ENCODE measurements at regions not wholly inside any gene's neighbourhood (a gene's known extent, or its start where the extent isn't known, plus 50 kb on each side); places are given as distances from the start of the nearest gene placed in this dataset.
"Not testable (repeated sequence)": the region's sequence is repeated elsewhere in the genome, so short reads cannot be mapped to it uniquely, and the experiment has no call there.

DNA sequence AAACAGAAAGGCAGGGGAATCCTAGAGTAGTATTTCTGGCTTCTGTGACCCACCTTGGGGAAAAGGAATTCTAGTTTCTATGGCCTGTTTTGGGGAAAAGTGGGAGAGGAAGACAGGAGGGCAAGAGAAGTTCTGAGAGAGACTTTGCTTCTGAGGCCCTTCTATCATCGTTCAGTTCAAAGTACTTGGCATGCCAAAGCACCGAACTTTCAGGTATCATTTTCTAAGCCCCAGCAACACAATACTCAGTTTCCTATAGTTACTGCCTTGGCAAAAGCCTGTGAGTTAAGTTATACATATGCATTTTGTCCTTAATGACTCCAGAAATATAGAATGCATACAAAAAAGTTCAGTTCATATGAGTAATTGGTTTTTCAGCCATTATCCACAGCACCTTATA lies 74.1 kb upstream of the CHD2 start:
- no peak for DNase-seq (ENCODE audit: low spot score)

DNA sequence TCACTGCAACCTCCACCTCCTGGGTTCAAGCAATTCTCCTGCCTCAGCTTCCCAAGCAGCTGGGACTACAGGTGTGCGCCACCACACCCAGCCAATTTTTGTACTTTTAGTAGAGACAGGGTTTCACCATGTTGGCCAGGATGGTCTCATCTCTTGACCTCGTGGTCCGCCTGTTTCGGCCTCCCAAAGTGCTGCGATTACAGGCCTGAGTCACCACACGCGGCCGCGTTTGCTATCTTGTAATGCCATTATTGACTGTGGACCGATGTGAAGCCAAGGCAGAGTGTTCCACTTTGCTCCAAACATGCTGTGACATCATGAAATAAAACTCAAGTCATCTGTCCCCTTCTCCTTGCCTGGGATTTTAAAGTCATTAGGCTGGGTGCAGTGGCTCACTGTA lies 72.1 kb upstream of the CHD2 start:
- DNase-seq (ENCODE audit: low spot score), result not testable (repeated sequence)

DNA sequence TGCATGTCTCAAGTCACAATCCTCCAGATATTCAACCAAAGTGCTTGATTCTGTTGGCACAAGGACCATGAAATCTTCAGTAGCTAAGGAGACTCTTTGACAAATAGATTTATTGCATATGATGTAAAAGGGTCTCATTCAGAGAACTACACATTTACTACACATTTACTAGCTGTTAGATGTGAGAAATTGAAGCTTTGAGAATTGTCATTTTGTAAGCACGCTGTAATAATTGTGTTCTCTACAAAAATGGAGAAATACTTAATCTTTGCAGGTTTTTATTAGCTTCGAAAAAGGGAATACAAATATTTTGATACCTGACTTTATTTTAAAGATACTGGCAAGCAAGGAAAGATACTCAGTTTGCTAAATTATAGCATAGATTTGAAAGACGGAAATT lies 70.2 kb upstream of the CHD2 start:
- DNase-seq (ENCODE audit: low spot score), result no peak

DNA sequence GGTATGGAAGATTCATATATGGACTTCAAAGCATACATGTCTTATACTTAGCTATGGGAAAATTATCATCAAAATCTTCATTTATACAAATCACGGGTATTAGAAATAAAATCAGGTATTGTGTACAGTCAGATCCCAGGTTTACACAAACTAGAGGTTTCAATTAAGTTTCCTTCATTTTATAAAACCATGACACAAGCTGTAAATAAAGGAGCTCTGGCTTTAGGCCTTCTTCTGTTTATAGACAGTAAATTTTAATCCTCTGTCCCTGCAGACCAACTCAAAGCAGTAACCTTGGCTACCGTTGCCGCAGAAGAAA lies 68.8 kb upstream of the CHD2 start:
- no peak for DNase-seq (ENCODE audit: low spot score)

DNA sequence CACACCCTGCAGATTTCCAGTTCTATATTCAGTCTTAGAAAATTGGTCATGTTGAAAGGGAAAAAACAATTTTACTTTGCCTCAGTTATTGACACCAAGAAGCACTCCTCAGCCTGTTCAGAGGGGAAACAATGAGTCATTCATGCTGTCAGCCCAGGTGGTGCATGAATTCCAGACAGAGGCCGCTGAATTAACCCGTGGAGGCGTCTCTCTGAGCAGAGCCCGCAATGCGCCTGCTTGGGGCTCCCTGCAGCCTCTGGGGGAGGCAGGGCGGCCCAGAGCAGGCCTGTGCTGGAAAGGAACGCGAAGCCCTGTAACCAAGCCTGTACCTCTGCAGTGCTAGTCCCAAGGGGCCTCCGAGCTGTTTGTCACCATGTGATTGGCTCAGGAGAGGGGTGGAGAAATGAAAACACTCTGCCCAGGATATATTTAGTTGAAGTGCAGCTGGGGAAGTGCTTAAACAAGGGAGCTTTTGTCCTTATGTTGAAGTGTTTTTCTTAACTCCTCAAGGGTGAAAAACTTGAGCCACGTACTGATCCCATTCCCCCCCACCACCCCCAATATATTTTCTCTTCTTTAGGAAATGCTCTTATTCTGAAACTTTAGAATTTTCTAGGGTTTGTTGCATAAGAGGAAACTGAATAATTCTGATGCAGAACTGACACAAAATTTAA lies 68.3 kb upstream of the CHD2 start:
- peak; percentile 65 for DNase-seq (ENCODE audit: low spot score)

GRCh38 chr15:92833106-92833433 lies 67.1 kb upstream of the CHD2 start:
- no peak for DNase-seq (ENCODE audit: low spot score)

DNA sequence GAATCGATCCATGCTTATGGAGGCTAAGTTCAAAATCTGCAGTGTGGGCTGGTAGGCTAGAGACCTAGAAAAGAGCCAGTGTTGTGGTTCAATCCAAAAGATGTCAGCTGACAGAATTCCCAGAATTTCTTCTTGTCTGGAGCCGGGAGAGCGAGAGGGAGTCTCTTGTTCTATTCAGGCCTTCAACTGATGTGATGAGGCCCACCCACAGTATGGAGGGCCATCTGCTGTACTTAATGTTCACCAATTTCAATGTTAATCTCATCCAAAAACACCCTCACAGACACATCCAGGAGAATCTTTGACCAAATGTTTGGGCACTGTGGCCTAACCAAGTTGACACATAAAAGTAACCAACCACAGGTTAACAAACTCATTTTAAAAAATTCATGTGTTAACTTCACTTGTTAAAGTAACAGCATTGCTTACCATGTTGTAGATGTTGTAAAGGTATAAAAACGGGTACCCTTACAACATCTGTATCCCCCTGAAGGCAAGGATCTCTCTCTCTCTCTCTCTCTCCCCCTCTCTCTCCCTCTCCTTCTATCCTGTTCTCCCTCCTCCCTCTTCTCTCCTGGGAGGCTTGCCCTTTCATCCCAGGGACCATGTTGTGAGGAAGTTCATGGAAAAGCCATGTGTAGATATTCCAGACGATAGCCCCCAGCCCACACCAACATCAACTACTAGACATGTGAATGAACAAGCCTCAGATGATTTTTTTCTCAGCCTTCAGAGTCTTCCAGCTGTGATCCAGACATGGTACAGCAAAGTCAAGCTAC lies 66.4 kb upstream of the CHD2 start:
- DNase-seq (ENCODE audit: low spot score), result no peak

- no peak for DNase-seq (ENCODE audit: low spot score)
These were observed 60.4 kb upstream of the CHD2 start for GRCh38 chr15:92839696-92840095.

GRCh38 chr15:92840149-92840548 lies 60.0 kb upstream of the CHD2 start:
- DNase-seq (ENCODE audit: low spot score), result no peak

GRCh38 chr15:92843326-92843725 lies 56.8 kb upstream of the CHD2 start:
- no peak for DNase-seq (ENCODE audit: low spot score)

GRCh38 chr15:92843814-92844213 lies 56.3 kb upstream of the CHD2 start:
- no peak for DNase-seq (ENCODE audit: low spot score)

DNA sequence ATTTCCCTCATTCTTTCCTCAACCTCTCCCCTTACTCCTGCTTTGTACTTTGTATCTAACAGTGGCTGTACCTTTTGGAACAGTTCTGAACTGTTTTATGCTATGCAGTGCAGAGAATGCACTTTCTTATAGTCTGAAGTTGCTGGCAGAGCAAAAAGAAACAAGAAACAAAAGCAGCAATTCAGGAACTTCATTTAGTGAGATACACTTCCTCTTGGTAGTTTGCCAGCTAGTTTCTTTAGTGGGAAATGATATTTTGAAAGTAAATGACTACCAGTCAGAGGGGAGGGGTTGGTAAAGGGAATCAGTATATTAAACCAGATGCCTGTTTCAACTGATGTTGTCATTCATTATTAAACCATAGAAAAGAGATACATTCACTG lies 55.0 kb upstream of the CHD2 start:
- peak; percentile 58 for DNase-seq (ENCODE audit: low spot score)

- DNase-seq (ENCODE audit: low spot score), result no peak
These were observed 53.4 kb upstream of the CHD2 start for GRCh38 chr15:92846741-92847140.

GRCh38 chr15:92847841-92848240 lies 52.3 kb upstream of the CHD2 start:
- no peak for DNase-seq (ENCODE audit: low spot score)

GRCh38 chr15:92848464-92848851 lies 51.7 kb upstream of the CHD2 start:
- DNase-seq (ENCODE audit: low spot score), result no peak

DNA sequence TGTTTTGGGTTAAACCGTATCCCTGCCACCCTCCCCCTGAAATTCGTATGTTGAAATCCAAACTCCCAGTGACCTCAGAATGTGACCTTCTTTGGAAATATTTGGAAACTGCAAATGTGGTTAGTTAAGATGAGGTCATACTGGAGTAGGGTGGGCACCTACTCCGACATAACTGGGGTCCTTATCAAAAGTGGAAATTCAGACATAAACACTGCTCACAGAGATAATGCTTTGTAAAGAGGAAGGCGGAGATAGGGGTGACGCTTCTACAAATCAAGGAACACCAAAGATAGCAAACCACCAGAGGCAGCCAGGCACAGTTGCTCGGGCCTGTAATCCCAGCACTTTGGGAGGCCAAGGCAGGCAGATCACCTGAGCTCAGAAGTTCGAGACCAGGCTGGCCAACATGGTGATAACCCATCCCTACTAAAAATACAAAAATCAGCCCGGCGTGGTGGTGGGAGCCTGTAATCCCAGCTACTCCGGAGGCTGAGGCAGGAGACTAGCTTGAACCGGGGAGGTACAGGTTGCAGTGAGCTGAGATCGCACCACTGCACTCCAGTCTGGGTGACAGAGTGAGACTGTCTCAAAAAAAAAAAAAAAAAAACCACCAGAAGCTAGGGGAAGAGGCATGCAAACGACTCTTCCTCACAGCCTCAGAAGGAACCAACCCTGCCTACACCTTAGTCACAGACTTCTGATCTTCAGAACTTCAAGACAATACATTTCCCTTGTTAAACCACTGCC lies 51.1 kb upstream of the CHD2 start:
- DNase-seq (ENCODE audit: low spot score), result no peak

DNA sequence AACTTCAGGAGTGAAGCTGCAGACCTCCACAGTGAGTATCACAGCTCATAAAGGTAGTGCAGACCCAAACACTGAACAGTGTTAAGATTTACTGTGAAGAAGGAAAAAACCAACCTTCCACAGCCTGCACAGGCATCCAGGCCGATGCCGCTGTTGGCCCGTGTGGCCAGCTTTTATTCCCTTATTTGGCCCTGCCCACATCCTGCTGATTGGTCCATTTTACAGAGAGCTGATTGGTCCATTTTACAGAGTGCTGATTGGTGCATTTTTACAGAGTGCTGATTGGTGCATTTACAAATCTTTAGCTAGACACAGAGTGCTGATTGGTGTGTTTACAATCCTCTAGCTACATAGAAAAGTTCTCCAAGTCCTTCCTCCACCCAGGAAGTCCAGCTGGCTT lies 49.9 kb upstream of the CHD2 start:
- not testable (repeated sequence) for DNase-seq (ENCODE audit: low spot score)
